ENCODE measurements at regions not wholly inside any gene's neighbourhood (a gene's known extent, or its start where the extent isn't known, plus 50 kb on each side); places are given as distances from the start of the nearest gene placed in this dataset.

- no peak for TF ChIP-seq ZFP30 (CRISPR knock-in tag; IDR thresholded peaks at IDR 0.05)
- TF ChIP-seq ARNTL (CRISPR knock-in tag; IDR thresholded peaks at IDR 0.05; ENCODE audit: borderline replicate concordance, low read depth): no peak
- TF ChIP-seq ZFP3 (CRISPR knock-in tag; IDR thresholded peaks at IDR 0.05): no peak
- TF ChIP-seq BACH2 (CRISPR knock-in tag; IDR thresholded peaks at IDR 0.05; ENCODE audit: borderline replicate concordance): no peak
- TF ChIP-seq RARB (CRISPR knock-in tag; IDR thresholded peaks at IDR 0.05): no peak
- TF ChIP-seq CREB5 (CRISPR knock-in tag; IDR thresholded peaks at IDR 0.05; ENCODE audit: low read depth): no peak
- no peak for TF ChIP-seq ESRRG (CRISPR knock-in tag; IDR thresholded peaks at IDR 0.05)
- TF ChIP-seq ZNF8 (CRISPR knock-in tag; IDR thresholded peaks at IDR 0.05): no peak
- no peak for TF ChIP-seq ZNF565 (CRISPR knock-in tag; conservative IDR thresholded peaks at IDR 0.05; ENCODE audit: low read depth)
- TF ChIP-seq PATZ1 (CRISPR knock-in tag; IDR thresholded peaks at IDR 0.05; ENCODE audit: borderline replicate concordance): no peak
- no peak for TF ChIP-seq CSDC2 (CRISPR knock-in tag; IDR thresholded peaks at IDR 0.05)
- TF ChIP-seq OSR1 (CRISPR knock-in tag; IDR thresholded peaks at IDR 0.05): no peak
- no peak for TF ChIP-seq SNAI2 (CRISPR knock-in tag; IDR thresholded peaks at IDR 0.05)
- TF ChIP-seq CSRNP3 (CRISPR knock-in tag; IDR thresholded peaks at IDR 0.05): no peak
Observed at GRCh38 chr18:78199002-78199401, 780.6 kb upstream of the SALL3 start.
